Epithelial cell of esophagus (primary cell): ENCODE measurements at regions not wholly inside any gene's neighbourhood (a gene's known extent, or its start where the extent isn't known, plus 50 kb on each side); places are given as distances from the start of the nearest gene placed in this dataset.

Experiments
- DNase-seq: peaks from one replicate; pipeline ENCODE4 v3.0.0; 2010; ENCODE audit warnings: low read depth
- H3K4me3 ChIP-seq: 2 replicates; pipeline ENCODE4 v1.5.1; 2011; ENCODE audit warnings: mild to moderate bottlenecking, low read length, control low read depth
- CTCF ChIP-seq: IDR thresholded peaks from 2 replicates; pipeline ENCODE4 v1.5.1; 2011; ENCODE audit warnings: low read depth, mild to moderate bottlenecking, low read length, control low read depth, inconsistent platforms; ENCODE audit not compliant: insufficient read depth; ENCODE audit errors: missing control alignments

- no peak for TF ChIP-seq CTCF
- H3K4me3 ChIP-seq: no peak overlapping the region
Measured at GRCh38 chr11:19577391-19577975, 135.2 kb upstream of the NAV2 start.

GRCh38 chr11:19576903-19577302 lies 135.7 kb upstream of the NAV2 start:
- H3K4me3 ChIP-seq: no peak overlapping the region
- TF ChIP-seq CTCF: no peak
- DNase-seq: no peak

More at GRCh38 chr11:19577391-19577975, 135.2 kb upstream of the NAV2 start:
- DNase-seq: no peak

GRCh38 chr11:19576054-19576453 lies 136.6 kb upstream of the NAV2 start:
- H3K4me3 ChIP-seq: no peak overlapping the region
- no peak for TF ChIP-seq CTCF
- no peak for DNase-seq

- H3K4me3 ChIP-seq: no peak overlapping the region
- DNase-seq: no peak
- TF ChIP-seq CTCF: no peak
Measured at GRCh38 chr11:19574916-19575315, 137.7 kb upstream of the NAV2 start.

- no peak for TF ChIP-seq CTCF
- no peak overlapping the region for H3K4me3 ChIP-seq
- DNase-seq: no peak
Measured at GRCh38 chr11:19573666-19574065, 139.0 kb upstream of the NAV2 start.

- no peak for TF ChIP-seq CTCF
- DNase-seq: no peak
- no peak overlapping the region for H3K4me3 ChIP-seq
Measured at GRCh38 chr11:19571906-19572305, 140.7 kb upstream of the NAV2 start.

- no peak overlapping the region for H3K4me3 ChIP-seq
- no peak for TF ChIP-seq CTCF
- no peak for DNase-seq
Measured at GRCh38 chr11:19570889-19571288, 141.7 kb upstream of the NAV2 start.
